Neural crest cell (in vitro differentiated cells): ENCODE measurements at regions not wholly inside any gene's neighbourhood (a gene's known extent, or its start where the extent isn't known, plus 50 kb on each side); places are given as distances from the start of the nearest gene placed in this dataset.

ENCODE experiments used
- DNase-seq: peaks from one replicate; pipeline ENCODE4 v3.0.0; 2021; ENCODE audit warnings: low read depth, mixed read lengths, low spot score
- H3K27ac Mint-ChIP-seq: one replicate; pipeline ENCODE4 v1.8.0; 2021; ENCODE audit warnings: mild to moderate bottlenecking, mixed read lengths; ENCODE audit not compliant: unreplicated experiment
- H3K27me3 Mint-ChIP-seq: 2 replicates; pipeline ENCODE4 v1.8.0; 2021; ENCODE audit warnings: low read depth, mild to moderate bottlenecking, mixed read lengths
- H3K36me3 Mint-ChIP-seq: 2 replicates; pipeline ENCODE4 v1.8.0; 2021; ENCODE audit warnings: low read depth, mild to moderate bottlenecking, mixed read lengths
- H3K4me1 Mint-ChIP-seq: 2 replicates; pipeline ENCODE4 v1.8.0; 2021; ENCODE audit warnings: mixed read lengths
- H3K4me3 Mint-ChIP-seq: one replicate; pipeline ENCODE4 v1.8.0; 2021; ENCODE audit warnings: mild to moderate bottlenecking, mixed read lengths
- H3K9me3 Mint-ChIP-seq: 2 replicates; pipeline ENCODE4 v1.8.0; 2021; ENCODE audit warnings: mixed read lengths
- CTCF ChIP-seq: fragments of 200-600 bp; sonication (generic); conservative IDR thresholded peaks from 2 replicates; pipeline ENCODE4 v1.5.0; 2021; ENCODE audit warnings: antibody characterized with exemption, mild to moderate bottlenecking

- H3K4me1 Mint-ChIP-seq: peaks cover 6% of the 10 kb centered on the region
- DNase-seq: no peak
- no peaks in the 10 kb centered on the region for H3K36me3 Mint-ChIP-seq
- no peak overlapping the region for H3K27ac Mint-ChIP-seq
- TF ChIP-seq CTCF: no peak
- peaks cover 4% of the 10 kb centered on the region for H3K27me3 Mint-ChIP-seq
- H3K4me3 Mint-ChIP-seq: no peak overlapping the region
- no peaks in the 10 kb centered on the region for H3K9me3 Mint-ChIP-seq
These were observed 59.2 kb upstream of the ETAA1 start for GRCh38 chr2:67337903-67338302.

- TF ChIP-seq CTCF: no peak
- Mint-ChIP-seq H3K4me1 (peaks cover 6% of the 10 kb centered on the region), H3K36me3 (no peaks in the 10 kb centered on the region), H3K27ac (no peak overlapping the region), H3K9me3 (no peaks in the 10 kb centered on the region), H3K4me3 (no peak overlapping the region), H3K27me3 (no peaks in the 10 kb centered on the region)
- no peak for DNase-seq
These were observed 58.4 kb upstream of the ETAA1 start for GRCh38 chr2:67338601-67339233.

GRCh38 chr2:67339234-67339885 is 57.8 kb upstream of the ETAA1 start:
- H3K27ac Mint-ChIP-seq: no peak overlapping the region

GRCh38 chr2:67340133-67341011 is 56.8 kb upstream of the ETAA1 start:
- Mint-ChIP-seq H3K4me3 (no peak overlapping the region), H3K27ac (no peak overlapping the region), H3K27me3 (no peaks in the 10 kb centered on the region), H3K4me1 (peaks cover 6% of the 10 kb centered on the region), H3K36me3 (no peaks in the 10 kb centered on the region), H3K9me3 (no peaks in the 10 kb centered on the region)
- no peak for DNase-seq
- TF ChIP-seq CTCF: no peak

More at GRCh38 chr2:67339234-67339885, 57.8 kb upstream of the ETAA1 start:
- Mint-ChIP-seq H3K36me3 (no peaks in the 10 kb centered on the region), H3K27me3 (no peaks in the 10 kb centered on the region), H3K4me3 (no peak overlapping the region), H3K9me3 (no peaks in the 10 kb centered on the region), H3K4me1 (peaks cover 6% of the 10 kb centered on the region)
- DNase-seq: no peak
- TF ChIP-seq CTCF: no peak

GRCh38 chr2:67341012-67341318 is 56.2 kb upstream of the ETAA1 start:
- Mint-ChIP-seq H3K27ac (no peak overlapping the region), H3K4me3 (no peak overlapping the region), H3K4me1 (peaks cover 6% of the 10 kb centered on the region), H3K9me3 (no peaks in the 10 kb centered on the region), H3K36me3 (no peaks in the 10 kb centered on the region), H3K27me3 (no peaks in the 10 kb centered on the region)
- no peak for DNase-seq
- no peak for TF ChIP-seq CTCF
